ENCODE measurements at regions not wholly inside any gene's neighbourhood (a gene's known extent, or its start where the extent isn't known, plus 50 kb on each side); places are given as distances from the start of the nearest gene placed in this dataset.

- TF ChIP-seq ZNF318 (CRISPR knock-in tag; IDR thresholded peaks at IDR 0.05) (no peak), ETV5 (CRISPR knock-in tag; IDR thresholded peaks at IDR 0.05; ENCODE audit: borderline replicate concordance) (peak; percentile 58; the same call in 1 of the 2 replicates), ATF1 (CRISPR knock-in tag; IDR thresholded peaks at IDR 0.05) (0 out of 2 replicates have a peak, but pooled peaks have one; percentile 24), NFRKB (IDR thresholded peaks at IDR 0.05) (no peak), TBP (CRISPR knock-in tag; IDR thresholded peaks at IDR 0.05) (no peak), MAX (IDR thresholded peaks at IDR 0.05) (peak; percentile 47; the same call in 1 of the 2 replicates), ZNF530 (CRISPR knock-in tag; IDR thresholded peaks at IDR 0.05; ENCODE audit: low read depth) (no peak), ZNF296 (CRISPR knock-in tag; conservative IDR thresholded peaks at IDR 0.05) (no peak), ZNF558 (CRISPR knock-in tag; IDR thresholded peaks at IDR 0.05; ENCODE audit: borderline replicate concordance) (no peak), NR0B2 (CRISPR knock-in tag; IDR thresholded peaks at IDR 0.05) (no peak), ZNF687 (CRISPR knock-in tag; IDR thresholded peaks at IDR 0.05) (no peak), FOXO1 (CRISPR knock-in tag; IDR thresholded peaks at IDR 0.05) (no peak; the same call in 1 of the 2 replicates)
- TF ChIP-seq, protein P1, sequence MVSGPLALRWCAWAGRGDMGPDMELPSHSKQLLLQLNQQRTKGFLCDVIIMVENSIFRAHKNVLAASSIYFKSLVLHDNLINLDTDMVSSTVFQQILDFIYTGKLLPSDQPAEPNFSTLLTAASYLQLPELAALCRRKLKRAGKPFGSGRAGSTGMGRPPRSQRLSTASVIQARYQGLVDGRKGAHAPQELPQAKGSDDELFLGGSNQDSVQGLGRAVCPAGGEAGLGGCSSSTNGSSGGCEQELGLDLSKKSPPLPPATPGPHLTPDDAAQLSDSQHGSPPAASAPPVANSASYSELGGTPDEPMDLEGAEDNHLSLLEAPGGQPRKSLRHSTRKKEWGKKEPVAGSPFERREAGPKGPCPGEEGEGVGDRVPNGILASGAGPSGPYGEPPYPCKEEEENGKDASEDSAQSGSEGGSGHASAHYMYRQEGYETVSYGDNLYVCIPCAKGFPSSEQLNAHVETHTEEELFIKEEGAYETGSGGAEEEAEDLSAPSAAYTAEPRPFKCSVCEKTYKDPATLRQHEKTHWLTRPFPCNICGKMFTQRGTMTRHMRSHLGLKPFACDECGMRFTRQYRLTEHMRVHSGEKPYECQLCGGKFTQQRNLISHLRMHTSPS (CRISPR knock-in tag; IDR thresholded peaks at IDR 0.05; ENCODE audit: low read depth): no peak
- TF ChIP-seq, protein P2, sequence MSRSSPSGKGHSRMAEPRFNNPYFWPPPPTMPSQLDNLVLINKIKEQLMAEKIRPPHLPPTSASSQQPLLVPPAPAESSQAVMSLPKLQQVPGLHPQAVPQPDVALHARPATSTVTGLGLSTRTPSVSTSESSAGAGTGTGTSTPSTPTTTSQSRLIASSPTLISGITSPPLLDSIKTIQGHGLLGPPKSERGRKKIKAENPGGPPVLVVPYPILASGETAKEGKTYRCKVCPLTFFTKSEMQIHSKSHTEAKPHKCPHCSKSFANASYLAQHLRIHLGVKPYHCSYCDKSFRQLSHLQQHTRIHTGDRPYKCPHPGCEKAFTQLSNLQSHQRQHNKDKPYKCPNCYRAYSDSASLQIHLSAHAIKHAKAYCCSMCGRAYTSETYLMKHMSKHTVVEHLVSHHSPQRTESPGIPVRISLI (CRISPR knock-in tag; IDR thresholded peaks at IDR 0.05; ENCODE audit: borderline replicate concordance): no peak
Observed at GRCh38 chr2:236758406-236758805, 188.8 kb downstream of the ACKR3 start (continued).

Data from HepG2 (cell line).